HG02870 (cell line): ENCODE measurements at regions not wholly inside any gene's neighbourhood (a gene's known extent, or its start where the extent isn't known, plus 50 kb on each side); places are given as distances from the start of the nearest gene placed in this dataset.
"Not testable (repeated sequence)": the region's sequence is repeated elsewhere in the genome, so short reads cannot be mapped to it uniquely, and the experiment has no call there.

Source experiments
- ATAC-seq: cut with Tn5 transposase; IDR thresholded peaks from one replicate; pipeline ENCODE4 v1.9.1; 2021; ENCODE audit warnings: mild to moderate bottlenecking, moderate library complexity; ENCODE audit not compliant: unreplicated experiment

GRCh38 chr18:44564922-44565321 is 115.8 kb upstream of the SETBP1 start:
- ATAC-seq = no peak

DNA sequence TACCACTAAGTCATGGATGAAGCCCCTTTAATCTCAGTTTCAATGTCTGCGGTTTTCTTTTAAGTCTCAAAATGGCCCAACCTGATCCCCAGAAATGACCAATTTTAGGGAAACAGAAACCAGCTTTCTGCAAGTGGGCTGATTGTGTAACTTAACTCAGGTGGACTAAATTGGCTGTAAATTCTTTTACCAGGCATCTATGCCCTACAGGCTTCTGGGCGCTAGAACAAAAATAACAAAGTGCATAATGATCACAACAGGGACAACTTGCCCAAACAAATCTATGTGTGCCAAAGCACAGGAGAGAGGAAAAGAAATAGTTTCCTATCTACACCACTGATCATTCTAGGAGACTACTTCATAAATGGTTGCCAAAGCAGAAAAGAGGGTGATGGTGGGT is 112.3 kb upstream of the SETBP1 start:
- ATAC-seq = no peak

- ATAC-seq = no peak
Measured at GRCh38 chr18:44568986-44569385, 111.7 kb upstream of the SETBP1 start.

GRCh38 chr18:44569391-44570055 is 111.2 kb upstream of the SETBP1 start:
- ATAC-seq = no peak

DNA sequence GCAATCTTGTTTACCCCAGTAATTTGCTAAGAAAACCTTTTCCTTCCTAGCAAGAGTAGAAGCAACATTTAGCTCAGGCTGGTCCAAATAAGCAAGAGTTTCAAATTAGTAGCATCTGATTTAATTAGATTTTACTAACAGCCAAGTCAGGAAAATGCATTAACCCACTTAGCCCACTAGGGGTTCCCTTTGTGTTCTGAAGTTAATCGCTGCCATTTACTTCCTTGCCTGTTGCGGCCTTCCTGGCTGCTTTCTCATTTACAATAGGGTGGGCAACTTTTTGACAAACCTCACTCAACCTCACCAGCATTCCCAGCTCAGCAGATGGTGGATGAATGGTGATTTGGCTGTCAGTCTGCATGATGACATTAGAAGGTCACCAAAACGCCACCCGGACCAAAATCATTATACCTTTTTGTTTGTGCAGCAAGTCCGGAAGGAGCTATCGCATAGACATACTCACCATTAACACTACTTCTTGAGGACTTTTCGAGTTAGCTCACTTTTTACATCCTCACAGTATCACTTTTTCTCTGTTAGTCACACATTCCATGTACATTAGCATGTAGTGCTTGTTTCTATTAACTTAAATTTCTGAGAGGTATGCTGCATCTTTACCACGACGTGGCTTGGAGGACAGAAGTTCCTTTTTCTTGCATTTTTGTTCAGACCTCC is 101.5 kb upstream of the SETBP1 start:
- no peak for ATAC-seq

DNA sequence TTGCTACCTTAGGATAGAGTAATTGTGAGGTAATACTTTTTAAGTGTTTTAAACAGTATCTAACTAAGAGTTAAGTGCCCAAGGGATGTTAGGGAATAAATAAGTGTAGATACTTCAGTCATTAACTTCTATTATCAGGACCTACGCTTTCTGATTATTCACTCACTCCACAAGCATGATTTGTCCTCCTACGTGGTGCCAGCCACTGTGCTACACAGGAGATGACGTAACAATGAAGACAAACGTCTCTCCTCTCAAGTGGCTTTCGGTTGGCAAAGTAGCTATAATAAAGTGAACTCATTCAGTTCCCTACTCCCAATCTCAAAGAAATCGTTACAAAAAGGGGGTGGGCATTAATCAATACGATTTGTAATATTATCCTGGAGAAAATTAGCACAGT is 100.9 kb upstream of the SETBP1 start:
- no peak for ATAC-seq

- ATAC-seq = no peak
Measured at GRCh38 chr18:44580159-44580558, 100.5 kb upstream of the SETBP1 start.

GRCh38 chr18:44580782-44581181 is 99.9 kb upstream of the SETBP1 start:
- not testable (repeated sequence) for ATAC-seq

- no peak for ATAC-seq
Measured at GRCh38 chr18:44582456-44582855, 98.2 kb upstream of the SETBP1 start.

- ATAC-seq = no peak
Measured at GRCh38 chr18:44584900-44585299, 95.8 kb upstream of the SETBP1 start.

DNA sequence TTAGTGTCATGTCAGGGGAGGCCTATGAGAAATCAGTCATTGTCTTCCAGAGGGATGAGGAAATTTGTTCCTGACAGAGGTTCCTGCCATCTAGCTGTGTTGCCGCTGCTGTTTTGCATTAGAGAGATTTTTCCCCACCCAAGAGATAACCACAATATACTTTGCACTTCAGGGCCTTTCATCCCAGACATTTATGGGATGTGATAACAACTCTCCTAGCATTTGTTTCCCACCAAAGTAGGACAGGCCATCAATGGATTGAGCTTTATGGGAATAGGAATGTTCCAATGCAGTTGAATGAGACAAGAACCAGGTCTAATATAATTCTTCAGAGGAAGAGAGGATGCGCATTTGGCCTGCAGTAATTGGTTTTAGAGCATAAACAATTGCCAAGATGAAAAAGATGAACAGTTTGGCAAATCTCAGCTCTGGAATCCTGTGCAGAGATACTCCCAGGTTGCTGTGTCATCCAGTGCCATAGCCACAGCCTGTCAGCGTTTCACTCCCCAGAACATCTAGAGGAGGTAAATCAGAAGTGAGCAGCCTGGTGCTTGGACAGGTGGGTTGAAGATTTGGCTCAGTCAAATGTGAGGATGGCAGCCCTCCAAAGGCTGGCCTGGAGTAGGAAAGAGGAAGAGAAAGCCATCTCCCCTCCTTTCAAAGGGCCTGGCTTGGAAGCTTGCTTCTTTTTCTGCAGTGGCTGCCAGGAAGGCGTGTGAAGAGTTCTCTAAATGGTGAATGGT is 93.7 kb upstream of the SETBP1 start:
- ATAC-seq = no peak

DNA sequence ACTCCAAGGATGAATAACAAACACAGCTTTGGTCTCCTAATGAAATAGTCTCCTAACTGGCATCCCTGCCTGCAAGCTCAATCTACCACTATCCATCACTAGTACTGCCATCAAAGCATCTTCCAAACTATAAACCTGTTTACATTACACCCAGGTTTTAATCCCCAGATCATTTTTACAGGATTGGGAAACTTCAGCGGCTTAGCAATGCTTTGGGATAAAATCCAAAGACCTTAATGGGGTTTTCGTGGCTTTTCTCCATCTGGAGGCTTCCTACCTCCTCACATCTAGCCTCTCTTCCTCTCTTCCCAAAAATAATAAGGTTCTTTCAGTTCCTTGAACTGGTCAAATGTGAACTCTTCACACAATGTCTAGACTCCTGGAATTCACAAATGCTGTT is 92.2 kb upstream of the SETBP1 start:
- ATAC-seq = no peak

- no peak for ATAC-seq
Measured at GRCh38 chr18:44589693-44590355, 90.9 kb upstream of the SETBP1 start.

- ATAC-seq = no peak
Measured at GRCh38 chr18:44590956-44591670, 89.6 kb upstream of the SETBP1 start.

GRCh38 chr18:44592639-44593038 is 88.0 kb upstream of the SETBP1 start:
- ATAC-seq = no peak

DNA sequence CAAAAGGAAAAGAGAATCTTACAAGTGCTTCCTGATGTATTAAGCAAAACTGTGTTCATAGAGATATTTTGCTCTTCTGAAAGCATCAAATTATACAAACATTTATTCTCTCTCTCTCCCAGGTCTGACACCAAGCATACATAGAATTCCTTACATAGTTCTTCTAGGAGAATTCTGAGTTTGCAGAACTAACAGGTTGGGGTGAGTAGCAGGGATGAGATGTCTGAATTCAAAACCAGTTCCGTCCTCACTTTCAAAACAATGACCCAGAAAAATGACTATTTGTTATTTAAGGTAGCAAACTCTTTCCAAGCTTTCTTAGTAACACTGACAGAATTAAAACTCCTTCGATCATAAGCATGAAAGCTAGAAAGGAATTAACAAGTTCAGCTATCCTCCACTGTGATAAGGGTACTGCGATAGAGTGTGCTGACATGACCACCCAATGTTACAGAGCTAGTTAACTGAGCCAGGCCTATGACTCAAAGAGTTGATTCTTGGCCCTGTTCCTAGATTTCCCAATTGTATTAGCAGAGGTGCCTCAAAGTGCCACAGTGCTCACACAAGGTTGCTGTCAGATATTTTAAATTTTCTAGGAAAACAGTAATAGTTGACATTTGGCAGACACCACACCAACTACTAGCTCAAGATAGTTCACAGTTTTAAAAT is 85.8 kb upstream of the SETBP1 start:
- ATAC-seq = no peak

DNA sequence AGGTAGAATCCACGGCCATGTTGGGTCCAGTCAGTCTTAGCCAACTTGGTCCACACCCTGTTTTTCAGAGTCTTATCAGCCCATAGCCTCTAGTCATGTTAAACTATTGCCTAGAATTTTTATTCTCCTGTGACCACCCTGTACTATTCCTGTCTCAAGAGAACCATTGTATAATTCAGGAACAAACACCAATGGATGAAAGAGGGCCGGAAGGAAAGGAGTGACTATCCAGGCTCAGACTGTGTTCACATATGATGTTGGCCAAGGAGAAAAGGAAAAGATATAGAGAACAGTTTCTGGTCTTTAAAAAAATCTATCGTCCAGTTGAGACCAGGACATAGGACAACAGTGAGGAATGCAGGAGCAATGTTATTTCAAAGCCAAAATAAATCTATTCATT is 82.9 kb upstream of the SETBP1 start:
- ATAC-seq = no peak

GRCh38 chr18:44598514-44598913 is 82.2 kb upstream of the SETBP1 start:
- no peak for ATAC-seq

- ATAC-seq = no peak
Measured at GRCh38 chr18:44599412-44599811, 81.3 kb upstream of the SETBP1 start.

GRCh38 chr18:44601447-44601846 is 79.2 kb upstream of the SETBP1 start:
- ATAC-seq = no peak
